Osteocyte (in vitro differentiated cells): ENCODE measurements at regions not wholly inside any gene's neighbourhood (a gene's known extent, or its start where the extent isn't known, plus 50 kb on each side); places are given as distances from the start of the nearest gene placed in this dataset.

Source experiments
- DNase-seq: peaks from one replicate; pipeline ENCODE4 v3.0.0; 2021; ENCODE audit warnings: mixed read lengths; ENCODE audit not compliant: unreplicated experiment; ENCODE audit errors: extremely low spot score
- H3K27ac Mint-ChIP-seq: one replicate; pipeline ENCODE4 v1.8.0; 2021; ENCODE audit warnings: mild to moderate bottlenecking, mixed read lengths; ENCODE audit not compliant: unreplicated experiment
- H3K27me3 Mint-ChIP-seq: one replicate; pipeline ENCODE4 v1.8.0; 2021; ENCODE audit warnings: mixed read lengths; ENCODE audit not compliant: unreplicated experiment
- H3K36me3 Mint-ChIP-seq: one replicate; pipeline ENCODE4 v1.8.0; 2021; ENCODE audit warnings: mixed read lengths; ENCODE audit not compliant: unreplicated experiment
- H3K4me1 Mint-ChIP-seq: one replicate; pipeline ENCODE4 v1.8.0; 2021; ENCODE audit warnings: mixed read lengths; ENCODE audit not compliant: unreplicated experiment
- H3K4me3 Mint-ChIP-seq: one replicate; pipeline ENCODE4 v1.8.0; 2021; ENCODE audit warnings: mild to moderate bottlenecking, moderate library complexity, mixed read lengths; ENCODE audit not compliant: unreplicated experiment
- H3K9me3 Mint-ChIP-seq: one replicate; pipeline ENCODE4 v1.8.0; 2021; ENCODE audit warnings: mixed read lengths; ENCODE audit not compliant: unreplicated experiment
- TF ChIP-seq, protein P1 (sequence below): fragments of 200-600 bp; sonication (generic); IDR thresholded peaks from 2 replicates; pipeline ENCODE4 v1.5.0; 2021; ENCODE audit warnings: antibody characterized with exemption, mild to moderate bottlenecking, moderate library complexity

DNA sequence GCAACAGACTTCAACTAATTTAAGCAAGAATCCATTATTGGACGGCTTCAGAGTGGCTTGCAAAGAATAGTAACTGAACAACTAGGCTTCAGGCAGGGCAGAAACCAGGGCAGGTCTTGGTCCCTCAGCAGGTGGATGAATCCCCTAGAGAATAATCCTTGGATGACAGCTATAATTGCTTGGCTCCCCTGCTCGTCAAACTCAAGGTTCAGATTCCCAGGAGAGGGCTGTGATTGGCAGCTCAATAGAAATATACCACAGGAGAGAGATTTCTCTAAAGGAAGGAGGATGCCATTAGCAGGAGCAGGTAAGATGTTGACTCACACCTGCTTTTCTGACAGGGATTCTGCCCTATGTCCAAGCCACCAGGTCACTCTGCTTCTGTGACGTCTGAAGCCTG lies 89.6 kb upstream of the PCDH8 start:
- DNase-seq, result no peak
- H3K36me3 Mint-ChIP-seq, result no peaks in the 10 kb centered on the region
- H3K4me3 Mint-ChIP-seq, result no peak overlapping the region

DNA sequence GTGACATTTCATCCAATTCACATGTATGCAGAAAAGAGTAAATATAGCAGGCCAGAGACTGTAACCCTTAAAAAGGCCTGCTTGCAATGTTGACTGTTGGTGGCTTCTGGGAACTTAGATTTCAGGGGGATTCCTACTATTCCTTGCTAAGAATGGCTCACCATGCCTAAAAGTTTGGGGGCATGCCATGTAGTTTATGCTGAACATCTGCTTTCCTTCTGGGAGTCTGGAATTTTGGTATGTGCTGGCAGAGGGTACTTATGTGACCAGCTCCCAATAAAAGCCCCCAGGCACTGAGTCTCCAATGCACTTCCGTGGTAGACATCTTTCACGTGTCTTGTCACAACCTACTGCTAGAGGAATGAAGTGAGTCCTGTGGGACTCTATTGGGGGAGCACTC lies 88.4 kb upstream of the PCDH8 start:
- Mint-ChIP-seq H3K27me3 (no peaks in the 10 kb centered on the region), H3K9me3 (peaks cover 10% of the 10 kb centered on the region)
- DNase-seq, result no peak

More for the DNA sequence above, 89.6 kb upstream of the PCDH8 start:
- Mint-ChIP-seq H3K4me1 (no peaks in the 10 kb centered on the region), H3K27ac (no peak overlapping the region), H3K9me3 (peaks cover 10% of the 10 kb centered on the region), H3K27me3 (no peaks in the 10 kb centered on the region)
- TF ChIP-seq, protein P1, sequence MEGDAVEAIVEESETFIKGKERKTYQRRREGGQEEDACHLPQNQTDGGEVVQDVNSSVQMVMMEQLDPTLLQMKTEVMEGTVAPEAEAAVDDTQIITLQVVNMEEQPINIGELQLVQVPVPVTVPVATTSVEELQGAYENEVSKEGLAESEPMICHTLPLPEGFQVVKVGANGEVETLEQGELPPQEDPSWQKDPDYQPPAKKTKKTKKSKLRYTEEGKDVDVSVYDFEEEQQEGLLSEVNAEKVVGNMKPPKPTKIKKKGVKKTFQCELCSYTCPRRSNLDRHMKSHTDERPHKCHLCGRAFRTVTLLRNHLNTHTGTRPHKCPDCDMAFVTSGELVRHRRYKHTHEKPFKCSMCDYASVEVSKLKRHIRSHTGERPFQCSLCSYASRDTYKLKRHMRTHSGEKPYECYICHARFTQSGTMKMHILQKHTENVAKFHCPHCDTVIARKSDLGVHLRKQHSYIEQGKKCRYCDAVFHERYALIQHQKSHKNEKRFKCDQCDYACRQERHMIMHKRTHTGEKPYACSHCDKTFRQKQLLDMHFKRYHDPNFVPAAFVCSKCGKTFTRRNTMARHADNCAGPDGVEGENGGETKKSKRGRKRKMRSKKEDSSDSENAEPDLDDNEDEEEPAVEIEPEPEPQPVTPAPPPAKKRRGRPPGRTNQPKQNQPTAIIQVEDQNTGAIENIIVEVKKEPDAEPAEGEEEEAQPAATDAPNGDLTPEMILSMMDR, result no peak

GRCh38 chr13:52934258-52934657 lies 85.8 kb upstream of the PCDH8 start:
- H3K9me3 Mint-ChIP-seq, result peaks cover 5% of the 10 kb centered on the region
- no peak for DNase-seq
- H3K4me3 Mint-ChIP-seq, result no peak overlapping the region
- TF ChIP-seq, protein P1, result no peak
- no peak overlapping the region for H3K27ac Mint-ChIP-seq
- no peaks in the 10 kb centered on the region for H3K27me3 Mint-ChIP-seq
- H3K4me1 Mint-ChIP-seq, result no peaks in the 10 kb centered on the region
- no peaks in the 10 kb centered on the region for H3K36me3 Mint-ChIP-seq

More for the DNA sequence above, 88.4 kb upstream of the PCDH8 start:
- Mint-ChIP-seq H3K4me3 (no peak overlapping the region), H3K27ac (no peak overlapping the region), H3K36me3 (no peaks in the 10 kb centered on the region), H3K4me1 (no peaks in the 10 kb centered on the region)
- TF ChIP-seq, protein P1, result no peak

DNA sequence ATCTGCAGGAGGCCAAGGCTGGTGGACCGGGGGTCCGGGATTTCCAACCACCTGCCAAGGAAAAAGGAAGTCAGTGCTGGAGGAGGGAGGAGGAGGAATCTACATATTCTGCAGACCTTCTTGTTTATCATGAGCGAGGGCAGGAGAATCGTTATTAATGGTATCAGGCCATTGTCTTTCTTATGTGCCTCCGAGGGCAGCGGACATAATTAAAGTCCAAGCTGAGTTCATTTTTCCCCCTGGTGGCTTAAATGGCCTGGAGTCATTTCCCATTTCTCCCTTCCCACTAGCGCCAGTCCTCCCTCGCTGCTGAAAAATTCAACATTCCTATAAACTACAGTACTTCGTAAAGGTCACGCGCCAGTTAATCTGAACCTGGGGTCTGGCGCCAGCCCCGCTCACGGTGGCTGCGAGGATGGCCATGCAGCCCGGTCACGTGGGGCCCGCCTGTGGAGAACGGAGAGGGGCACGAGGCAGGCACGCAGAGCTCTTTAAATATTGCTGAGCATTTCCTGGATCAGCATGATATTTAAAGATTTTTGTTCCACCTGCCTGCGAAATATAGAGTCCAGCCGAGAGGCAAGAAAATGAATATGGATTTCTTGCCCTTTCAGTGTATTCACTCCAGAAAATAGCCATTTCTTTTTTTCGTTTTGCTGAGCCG lies 85.2 kb upstream of the PCDH8 start:
- Mint-ChIP-seq H3K4me3 (no peak overlapping the region), H3K4me1 (no peaks in the 10 kb centered on the region), H3K27ac (no peak overlapping the region), H3K36me3 (no peaks in the 10 kb centered on the region), H3K27me3 (no peaks in the 10 kb centered on the region), H3K9me3 (peaks cover 5% of the 10 kb centered on the region)
- DNase-seq, result no peak
- TF ChIP-seq, protein P1, result no peak

- no peak overlapping the region for H3K27ac Mint-ChIP-seq
- no peaks in the 10 kb centered on the region for H3K27me3 Mint-ChIP-seq
- H3K4me3 Mint-ChIP-seq, result no peak overlapping the region
- no peak for DNase-seq
- H3K36me3 Mint-ChIP-seq, result no peaks in the 10 kb centered on the region
- peaks cover 10% of the 10 kb centered on the region for H3K9me3 Mint-ChIP-seq
- H3K4me1 Mint-ChIP-seq, result no peaks in the 10 kb centered on the region
- TF ChIP-seq, protein P1, result no peak
Measured at GRCh38 chr13:52933099-52933498, 84.7 kb upstream of the PCDH8 start.
